ENCODE measurements at regions not wholly inside any gene's neighbourhood (a gene's known extent, or its start where the extent isn't known, plus 50 kb on each side); places are given as distances from the start of the nearest gene placed in this dataset.

DNA sequence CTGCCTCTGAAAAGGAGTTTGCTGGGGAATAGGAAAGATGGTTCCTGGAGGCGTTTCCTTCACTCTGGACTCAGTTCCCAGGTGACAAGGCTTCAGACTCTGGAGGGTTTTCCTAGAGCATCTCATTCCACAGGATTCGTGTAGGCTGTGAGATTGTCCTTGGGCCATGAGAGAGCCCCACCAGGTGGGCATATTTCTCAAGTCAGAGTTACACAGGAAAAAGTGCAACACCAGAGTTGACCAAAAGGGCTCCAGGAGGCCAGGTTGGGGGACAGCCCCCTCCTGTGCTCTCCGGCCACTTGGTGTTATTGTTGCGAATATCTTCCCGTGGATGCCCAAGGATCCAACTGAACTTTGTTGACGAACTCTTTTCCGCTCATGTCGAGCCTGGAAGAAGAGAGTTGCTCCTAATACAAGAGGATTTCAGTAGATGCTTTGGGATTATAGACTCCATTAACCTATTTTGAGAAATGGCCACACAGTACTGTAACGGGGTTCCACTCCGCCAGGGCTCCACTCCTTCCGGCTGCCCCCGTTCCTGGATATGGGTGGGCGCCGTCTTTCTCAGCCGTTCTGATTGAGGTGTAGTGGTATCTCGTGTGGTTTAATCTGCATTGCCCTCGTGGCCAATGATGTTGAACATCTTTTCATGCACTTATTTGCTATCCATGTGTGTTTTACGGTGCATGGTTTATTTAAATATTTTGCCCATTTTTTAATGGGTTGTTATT, 580.3 kb downstream of the BRD1 start:
- TF ChIP-seq, protein P1, sequence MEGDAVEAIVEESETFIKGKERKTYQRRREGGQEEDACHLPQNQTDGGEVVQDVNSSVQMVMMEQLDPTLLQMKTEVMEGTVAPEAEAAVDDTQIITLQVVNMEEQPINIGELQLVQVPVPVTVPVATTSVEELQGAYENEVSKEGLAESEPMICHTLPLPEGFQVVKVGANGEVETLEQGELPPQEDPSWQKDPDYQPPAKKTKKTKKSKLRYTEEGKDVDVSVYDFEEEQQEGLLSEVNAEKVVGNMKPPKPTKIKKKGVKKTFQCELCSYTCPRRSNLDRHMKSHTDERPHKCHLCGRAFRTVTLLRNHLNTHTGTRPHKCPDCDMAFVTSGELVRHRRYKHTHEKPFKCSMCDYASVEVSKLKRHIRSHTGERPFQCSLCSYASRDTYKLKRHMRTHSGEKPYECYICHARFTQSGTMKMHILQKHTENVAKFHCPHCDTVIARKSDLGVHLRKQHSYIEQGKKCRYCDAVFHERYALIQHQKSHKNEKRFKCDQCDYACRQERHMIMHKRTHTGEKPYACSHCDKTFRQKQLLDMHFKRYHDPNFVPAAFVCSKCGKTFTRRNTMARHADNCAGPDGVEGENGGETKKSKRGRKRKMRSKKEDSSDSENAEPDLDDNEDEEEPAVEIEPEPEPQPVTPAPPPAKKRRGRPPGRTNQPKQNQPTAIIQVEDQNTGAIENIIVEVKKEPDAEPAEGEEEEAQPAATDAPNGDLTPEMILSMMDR (IDR thresholded peaks at IDR 0.05) = no peak
- TF ChIP-seq SIN3A (IDR thresholded peaks at IDR 0.05; ENCODE audit: borderline replicate concordance, insufficient read depth, low read depth, low read length) (no peak), POLR2AphosphoS5 (IDR thresholded peaks at IDR 0.05; ENCODE audit: low read depth, low read length) (no peak)
- TF ChIP-seq, protein P2, sequence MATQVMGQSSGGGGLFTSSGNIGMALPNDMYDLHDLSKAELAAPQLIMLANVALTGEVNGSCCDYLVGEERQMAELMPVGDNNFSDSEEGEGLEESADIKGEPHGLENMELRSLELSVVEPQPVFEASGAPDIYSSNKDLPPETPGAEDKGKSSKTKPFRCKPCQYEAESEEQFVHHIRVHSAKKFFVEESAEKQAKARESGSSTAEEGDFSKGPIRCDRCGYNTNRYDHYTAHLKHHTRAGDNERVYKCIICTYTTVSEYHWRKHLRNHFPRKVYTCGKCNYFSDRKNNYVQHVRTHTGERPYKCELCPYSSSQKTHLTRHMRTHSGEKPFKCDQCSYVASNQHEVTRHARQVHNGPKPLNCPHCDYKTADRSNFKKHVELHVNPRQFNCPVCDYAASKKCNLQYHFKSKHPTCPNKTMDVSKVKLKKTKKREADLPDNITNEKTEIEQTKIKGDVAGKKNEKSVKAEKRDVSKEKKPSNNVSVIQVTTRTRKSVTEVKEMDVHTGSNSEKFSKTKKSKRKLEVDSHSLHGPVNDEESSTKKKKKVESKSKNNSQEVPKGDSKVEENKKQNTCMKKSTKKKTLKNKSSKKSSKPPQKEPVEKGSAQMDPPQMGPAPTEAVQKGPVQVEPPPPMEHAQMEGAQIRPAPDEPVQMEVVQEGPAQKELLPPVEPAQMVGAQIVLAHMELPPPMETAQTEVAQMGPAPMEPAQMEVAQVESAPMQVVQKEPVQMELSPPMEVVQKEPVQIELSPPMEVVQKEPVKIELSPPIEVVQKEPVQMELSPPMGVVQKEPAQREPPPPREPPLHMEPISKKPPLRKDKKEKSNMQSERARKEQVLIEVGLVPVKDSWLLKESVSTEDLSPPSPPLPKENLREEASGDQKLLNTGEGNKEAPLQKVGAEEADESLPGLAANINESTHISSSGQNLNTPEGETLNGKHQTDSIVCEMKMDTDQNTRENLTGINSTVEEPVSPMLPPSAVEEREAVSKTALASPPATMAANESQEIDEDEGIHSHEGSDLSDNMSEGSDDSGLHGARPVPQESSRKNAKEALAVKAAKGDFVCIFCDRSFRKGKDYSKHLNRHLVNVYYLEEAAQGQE (IDR thresholded peaks at IDR 0.05; ENCODE audit: insufficient read depth in 1 of 2, low read depth in 2 of 2, low read length in 1 of 2) = no peak

Measured in Panc1 (cell line).